ENCODE measurements at regions not wholly inside any gene's neighbourhood (a gene's known extent, or its start where the extent isn't known, plus 50 kb on each side); places are given as distances from the start of the nearest gene placed in this dataset.

- TF ChIP-seq CTCF (IDR thresholded peaks at IDR 0.05): no peak
- TF ChIP-seq POLR2A (IDR thresholded peaks at IDR 0.05): no peak
Measured at GRCh38 chr11:33419924-33420323, 162.7 kb downstream of the HIPK3 start.

GRCh38 chr11:33417121-33417520 lies 159.9 kb downstream of the HIPK3 start:
- intact Hi-C loops (cut with DNase I): no loop called here
- H3K4me1 ChIP-seq (replicated peaks in 1 of 2): no peaks in the 10 kb centered on the region
- H3K27me3 ChIP-seq: no peaks in the 10 kb centered on the region
- no peaks in the 10 kb centered on the region for H3K36me3 ChIP-seq (replicated peaks in 1 of 2)
- no peak for TF ChIP-seq POLR2A (IDR thresholded peaks at IDR 0.05)
- no peak for TF ChIP-seq CTCF (IDR thresholded peaks at IDR 0.05)
- WGBS, 4 donors: 87 to 95% (median 89%) methylated on average over 7 of the region's 7 CpGs
- H3K9me3 ChIP-seq (replicated peaks in 1 of 3): no peaks in the 10 kb centered on the region
- no peak overlapping the region for H3K4me3 ChIP-seq
- no peak overlapping the region for H3K27ac ChIP-seq
- no peak for DNase-seq

More at GRCh38 chr11:33419924-33420323, 162.7 kb downstream of the HIPK3 start:
- H3K27me3 ChIP-seq: no peaks in the 10 kb centered on the region
- H3K4me3 ChIP-seq: no peak overlapping the region
- intact Hi-C loops (cut with DNase I): no loop called here
- H3K4me1 ChIP-seq (replicated peaks in 1 of 2): no peaks in the 10 kb centered on the region
- H3K36me3 ChIP-seq (replicated peaks in 1 of 2): no peaks in the 10 kb centered on the region
- H3K27ac ChIP-seq: no peak overlapping the region
- WGBS, 4 donors: 81 to 87% (median 85%) methylated on average over 4 of the region's 4 CpGs
- no peak for DNase-seq
- H3K9me3 ChIP-seq (replicated peaks in 1 of 3): no peaks in the 10 kb centered on the region

GRCh38 chr11:33413301-33413700 lies 156.1 kb downstream of the HIPK3 start:
- no peaks in the 10 kb centered on the region for H3K27me3 ChIP-seq
- no peak overlapping the region for H3K4me3 ChIP-seq
- H3K4me1 ChIP-seq (replicated peaks in 1 of 2): no peaks in the 10 kb centered on the region
- no peak for DNase-seq
- H3K27ac ChIP-seq: no peak overlapping the region
- no peaks in the 10 kb centered on the region for H3K9me3 ChIP-seq (replicated peaks in 1 of 3)
- WGBS, 4 donors: 68 to 76% (median 71%) methylated on average over 4 of the region's 4 CpGs
- TF ChIP-seq POLR2A (IDR thresholded peaks at IDR 0.05): no peak
- no peak for TF ChIP-seq CTCF (IDR thresholded peaks at IDR 0.05)
- H3K36me3 ChIP-seq (replicated peaks in 1 of 2): no peaks in the 10 kb centered on the region
- intact Hi-C loops (cut with DNase I): no loop called here

- Histone ChIP-seq H3K9me3 (replicated peaks in 1 of 3) (no peaks in the 10 kb centered on the region), H3K4me1 (replicated peaks in 1 of 2) (no peaks in the 10 kb centered on the region), H3K27me3 (no peaks in the 10 kb centered on the region), H3K36me3 (replicated peaks in 1 of 2) (no peaks in the 10 kb centered on the region), H3K4me3 (no peak overlapping the region), H3K27ac (no peak overlapping the region)
- DNase-seq: no peak
- intact Hi-C loops (cut with DNase I): no loop called here
- no peak for TF ChIP-seq CTCF (IDR thresholded peaks at IDR 0.05)
- no peak for TF ChIP-seq POLR2A (IDR thresholded peaks at IDR 0.05)
Measured at GRCh38 chr11:33412241-33412640, 155.1 kb downstream of the HIPK3 start.

Data from adrenal gland (tissue), 9 donors.